Uterus (tissue), 2 donors: ENCODE measurements at regions not wholly inside any gene's neighbourhood (a gene's known extent, or its start where the extent isn't known, plus 50 kb on each side); places are given as distances from the start of the nearest gene placed in this dataset.

Source experiments
- POLR2A ChIP-seq, 2 donors: fragments of 450-650 bp; IDR thresholded peaks; one replicate each; pipeline ENCODE4 v1.6.1; 2016; ENCODE audit warnings: antibody characterized with exemption in 2 of 2, mild to moderate bottlenecking in 1 of 2, moderate library complexity in 1 of 2
- TF ChIP-seq, protein P1 (sequence below), 4 experiments: fragments of 200-600 bp in 2 of 4; fragments of 450-650 bp in 2 of 4; sonication (generic) in 2 of 4; IDR thresholded peaks; one replicate each; pipeline ENCODE4 v1.5.1; 2016 to 2019; ENCODE audit warnings: antibody characterized with exemption in 4 of 4, mild to moderate bottlenecking in 2 of 4, moderate library complexity in 1 of 4

DNA sequence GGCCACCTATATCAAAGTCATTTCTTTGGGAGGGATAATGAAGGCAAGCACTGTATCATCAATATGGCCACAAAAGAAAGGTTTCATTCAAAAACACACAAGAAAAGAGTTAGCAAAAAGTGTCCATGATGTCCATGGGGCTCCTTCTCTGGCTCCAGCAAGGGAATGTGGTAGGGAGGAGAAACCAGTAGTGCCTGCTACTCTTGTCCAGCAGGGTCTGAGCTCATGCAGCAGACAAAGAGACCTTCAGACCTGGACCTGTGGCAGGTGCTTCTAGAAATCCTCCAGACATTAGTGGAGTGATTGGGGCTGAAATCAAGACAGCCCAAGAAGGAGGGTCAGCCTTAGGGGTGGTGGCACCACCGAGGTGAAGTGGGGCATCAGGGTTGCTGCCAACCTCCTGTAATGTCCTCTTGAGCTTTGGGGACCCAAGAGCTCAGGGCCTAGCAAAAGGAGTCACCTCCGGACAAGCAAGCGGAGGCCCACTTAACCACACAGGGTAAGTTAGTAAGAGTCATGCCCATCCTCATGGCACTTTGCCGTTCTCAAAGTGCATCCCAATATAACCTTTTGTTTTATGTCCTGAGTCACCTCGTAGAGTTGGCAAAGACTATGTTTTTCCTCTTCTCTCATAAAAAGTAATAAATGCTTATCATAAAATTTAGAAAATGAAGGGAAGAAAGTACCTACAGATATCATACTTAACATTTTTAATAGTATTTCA lies 112.6 kb upstream of the YPEL5 start:
- TF ChIP-seq, protein P1, sequence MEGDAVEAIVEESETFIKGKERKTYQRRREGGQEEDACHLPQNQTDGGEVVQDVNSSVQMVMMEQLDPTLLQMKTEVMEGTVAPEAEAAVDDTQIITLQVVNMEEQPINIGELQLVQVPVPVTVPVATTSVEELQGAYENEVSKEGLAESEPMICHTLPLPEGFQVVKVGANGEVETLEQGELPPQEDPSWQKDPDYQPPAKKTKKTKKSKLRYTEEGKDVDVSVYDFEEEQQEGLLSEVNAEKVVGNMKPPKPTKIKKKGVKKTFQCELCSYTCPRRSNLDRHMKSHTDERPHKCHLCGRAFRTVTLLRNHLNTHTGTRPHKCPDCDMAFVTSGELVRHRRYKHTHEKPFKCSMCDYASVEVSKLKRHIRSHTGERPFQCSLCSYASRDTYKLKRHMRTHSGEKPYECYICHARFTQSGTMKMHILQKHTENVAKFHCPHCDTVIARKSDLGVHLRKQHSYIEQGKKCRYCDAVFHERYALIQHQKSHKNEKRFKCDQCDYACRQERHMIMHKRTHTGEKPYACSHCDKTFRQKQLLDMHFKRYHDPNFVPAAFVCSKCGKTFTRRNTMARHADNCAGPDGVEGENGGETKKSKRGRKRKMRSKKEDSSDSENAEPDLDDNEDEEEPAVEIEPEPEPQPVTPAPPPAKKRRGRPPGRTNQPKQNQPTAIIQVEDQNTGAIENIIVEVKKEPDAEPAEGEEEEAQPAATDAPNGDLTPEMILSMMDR (IDR thresholded peaks at IDR 0.05) = no peak
- no peak for TF ChIP-seq POLR2A (IDR thresholded peaks at IDR 0.05)
